Endothelial cell of umbilical vein (primary cell): ENCODE measurements at regions not wholly inside any gene's neighbourhood (a gene's known extent, or its start where the extent isn't known, plus 50 kb on each side); places are given as distances from the start of the nearest gene placed in this dataset.

Experiments used
- BruUV-seq: library from RNA; stranded (reverse); fragments of 400-500 nt; replicated peaks from 2 replicates; lab custom pipeline; 2021; lab: Mats Ljungman, UMichigan
- CTCF ChIA-PET: fragments of 300-600, 350-600 bp; sonication (Branson Sonifier 250); formaldehyde crosslinking; loops from one replicate; lab custom pipeline; 2021; ENCODE audit warnings: antibody characterized with exemption, inconsistent platforms; lab: Charles Lee
- POLR2A ChIA-PET: fragments of 300-600, 350-600 bp; sonication (Branson Sonifier 250); formaldehyde crosslinking; loops from one replicate; lab custom pipeline; 2021; ENCODE audit warnings: antibody characterized with exemption, inconsistent platforms; lab: Charles Lee
- DNase-seq: peaks from one replicate; pipeline ENCODE4 v3.0.0-alpha.2; 2011; ENCODE audit warnings: low read depth, low spot score
- FAIRE-seq: peaks from 2 replicates; lab custom pipeline; 2011; peaks lifted over from hg19 to GRCh38; lab: Jason Lieb, UNC
- H2AFZ ChIP-seq: 2 replicates; pipeline ENCODE4 v1.6.0; 2012; ENCODE audit warnings: low read depth, low read length, control low read depth, inconsistent platforms
- H3K27ac ChIP-seq: 2 replicates; pipeline ENCODE4 v1.5.1; 2011; ENCODE audit warnings: low read depth, mild to moderate bottlenecking, control low read depth, low read length, moderate library complexity; ENCODE audit not compliant: insufficient read depth
- H3K27me3 ChIP-seq, 2 experiments: 2 replicates each; pipeline versions ENCODE4 v1.6.0 to v1.6.1; 2011; ENCODE audit warnings: low read length in 2 of 2, mixed read lengths in 1 of 2; ENCODE audit not compliant: control insufficient read depth in 2 of 2, insufficient read depth in 2 of 2
- H3K36me3 ChIP-seq, 2 experiments: 2 replicates in 1 of 2; 3 replicates in 1 of 2; pipeline ENCODE4 v1.5.1; 2011; ENCODE audit warnings: low read length in 2 of 2, mild to moderate bottlenecking in 1 of 2, moderate library complexity in 1 of 2; ENCODE audit not compliant: control insufficient read depth in 2 of 2, insufficient read depth in 2 of 2; ENCODE audit errors: extremely low read depth in 1 of 2
- H3K4me1 ChIP-seq: 3 replicates; pipeline ENCODE4 v1.5.1; 2011; ENCODE audit warnings: mild to moderate bottlenecking, low read length; ENCODE audit not compliant: control insufficient read depth, insufficient read depth; ENCODE audit errors: extremely low read depth
- H3K4me2 ChIP-seq: 2 replicates; pipeline ENCODE4 v1.6.1; 2011; ENCODE audit warnings: low read length, control low read depth, mixed read lengths; ENCODE audit not compliant: insufficient read depth
- H3K4me3 ChIP-seq, 3 experiments: fragments of 200-600 bp in 1 of 3; sonication (generic), shearing (Covaris generic) in 1 of 3; replicated peaks in 1 of 3; 2 replicates each; pipeline ENCODE4 v1.5.1; 2011 to 2016; ENCODE audit warnings: control low read depth in 3 of 3, low read length in 3 of 3, mild to moderate bottlenecking in 2 of 3, inconsistent platforms in 1 of 3, low read depth in 1 of 3, moderate library complexity in 1 of 3; ENCODE audit not compliant: insufficient read depth in 1 of 3
- H3K79me2 ChIP-seq: 2 replicates; pipeline ENCODE4 v1.6.0; 2012; ENCODE audit warnings: low read length, inconsistent platforms; ENCODE audit not compliant: control insufficient read depth, insufficient read depth
- H3K9ac ChIP-seq: replicated peaks from 2 replicates; pipeline ENCODE3; 2011; ENCODE audit warnings: low read length, control low read depth; ENCODE audit not compliant: insufficient read depth; ENCODE audit errors: extremely low read depth
- H3K9me1 ChIP-seq: replicated peaks from 3 replicates; pipeline ENCODE4 v1.6.0; 2011; ENCODE audit warnings: mild to moderate bottlenecking, low read length; ENCODE audit not compliant: control insufficient read depth, insufficient read depth; ENCODE audit errors: extremely low read depth
- H3K9me3 ChIP-seq: replicated peaks from 2 replicates; pipeline ENCODE4 v1.5.1; 2012; ENCODE audit warnings: low read length, inconsistent platforms; ENCODE audit not compliant: control insufficient read depth, insufficient read depth
- H4K20me1 ChIP-seq: replicated peaks from 2 replicates; pipeline ENCODE3; 2011; ENCODE audit warnings: mild to moderate bottlenecking, low read length; ENCODE audit not compliant: control insufficient read depth, insufficient read depth; ENCODE audit errors: extremely low read depth
- CTCF ChIP-seq, 2 donors: IDR thresholded peaks; 1 replicate in 1 of 2; 2 replicates in 1 of 2; pipeline ENCODE4 v1.5.1; 2011; ENCODE audit warnings: low read length in 2 of 2, mild to moderate bottlenecking in 2 of 2, moderate library complexity in 2 of 2, control low read depth in 1 of 2, inconsistent platforms in 1 of 2, low read depth in 1 of 2; ENCODE audit not compliant: insufficient read depth in 1 of 2; ENCODE audit errors: extremely low read depth in 1 of 2
- EZH2 ChIP-seq: IDR thresholded peaks from 2 replicates; pipeline ENCODE4 v1.6.1; 2012; ENCODE audit warnings: borderline replicate concordance, low read depth, mild to moderate bottlenecking, moderate library complexity, low read length, inconsistent platforms; ENCODE audit not compliant: severe bottlenecking
- FOS ChIP-seq: IDR thresholded peaks from 2 replicates; pipeline ENCODE4 v1.6.1; 2011; ENCODE audit warnings: mild to moderate bottlenecking, low read length, moderate library complexity, borderline replicate concordance; ENCODE audit not compliant: insufficient read depth
- MAX ChIP-seq: IDR thresholded peaks from 2 replicates; pipeline ENCODE4 v1.6.1; 2011; ENCODE audit not compliant: insufficient read depth, insufficient read length
- MYC ChIP-seq: IDR thresholded peaks from one replicate; pipeline ENCODE4 v1.6.1; 2011; ENCODE audit warnings: mild to moderate bottlenecking, low read depth, low read length
- POLR2A ChIP-seq: IDR thresholded peaks from 2 replicates; pipeline ENCODE4 v1.6.1; 2012; ENCODE audit warnings: low read depth, mild to moderate bottlenecking, control low read depth, low read length
- POLR2AphosphoS5 ChIP-seq: IDR thresholded peaks from 2 replicates; pipeline ENCODE4 v1.6.1; 2012; ENCODE audit warnings: low read depth, mild to moderate bottlenecking, control low read depth, low read length, moderate library complexity; ENCODE audit not compliant: insufficient read depth
- dilution Hi-C: fragments of 300-500 bp; cut with MboI; formaldehyde crosslinking; loops from one replicate; pipeline ENCODE4 v1.15.0; 2019; ENCODE audit warnings: low sequenced_read_pairs; ENCODE audit not compliant: extremely low pct_ligation_motif_present
- intact Hi-C: fragments of 100-400 bp; cut with micrococcal nuclease; formaldehyde crosslinking; loops from one replicate; pipeline ENCODE4 v1.10.0; 2022

- no peak overlapping the region for H2AFZ ChIP-seq
- ChIA-PET CTCF (interaction anchor here (0.8 kb wide), 1 partner anchor 214 kb away, joined by 3 read pairs; no protein-coding TSS in a partner anchor), POLR2A (no interaction called here)
- H3K4me2 ChIP-seq: no peak overlapping the region
- FAIRE-seq (no peak), DNase-seq (no peak)
- peaks cover 44% of the 10 kb centered on the region for H3K4me1 ChIP-seq
- intact Hi-C loops: no loop called here
- H3K4me3 ChIP-seq: no peak overlapping the region
- TF ChIP-seq FOS: no peak
- no peak overlapping the region for H3K9ac ChIP-seq
- dilution Hi-C loops: no loop called here
- no peaks in the 10 kb centered on the region for H3K27me3 ChIP-seq
- H3K36me3 ChIP-seq: no peaks in the 10 kb centered on the region
- no peaks in the 10 kb centered on the region for H3K9me1 ChIP-seq
- no TSS peak for BruUV-seq
- no peaks in the 10 kb centered on the region for H3K9me3 ChIP-seq
- H3K27ac ChIP-seq: no peak overlapping the region
- H4K20me1 ChIP-seq: no peaks in the 10 kb centered on the region
- no peaks in the 10 kb centered on the region for H3K79me2 ChIP-seq
Measured at GRCh38 chr5:158388021-158388420, 529.1 kb upstream of the CLINT1 start.

- Histone ChIP-seq H3K9ac (no peak overlapping the region), H4K20me1 (no peaks in the 10 kb centered on the region), H3K4me3 (no peak overlapping the region), H2AFZ (no peak overlapping the region), H3K36me3 (no peaks in the 10 kb centered on the region), H3K9me3 (no peaks in the 10 kb centered on the region), H3K27me3 (no peaks in the 10 kb centered on the region), H3K79me2 (no peaks in the 10 kb centered on the region), H3K9me1 (no peaks in the 10 kb centered on the region), H3K27ac (no peak overlapping the region), H3K4me2 (no peak overlapping the region), H3K4me1 (peaks cover 44% of the 10 kb centered on the region)
- TF ChIP-seq POLR2AphosphoS5 (no peak), POLR2A (no peak), CTCF (IDR thresholded peaks at IDR 0.05; ENCODE audit: extremely low read depth in 1 of 2, insufficient read depth in 1 of 2, low read depth in 1 of 2, low read length in 2 of 2) (no peak), MYC (no peak), FOS (no peak), EZH2 (no peak), MAX (no peak)
- intact Hi-C loops: no loop called here
- DNase-seq (no peak), FAIRE-seq (no peak)
- CTCF ChIA-PET: interaction anchor here (0.8 to 1.2 kb wide), 2 partner anchors 14 to 213 kb away, joined by 3 read pairs; no protein-coding TSS in a partner anchor
- dilution Hi-C loops: no loop called here
- BruUV-seq: no TSS peak
- POLR2A ChIA-PET: no interaction called here
Measured at GRCh38 chr5:158387499-158387898, 528.6 kb upstream of the CLINT1 start.
